Parathyroid adenoma (tissue), 2 donors: ENCODE measurements at regions not wholly inside any gene's neighbourhood (a gene's known extent, or its start where the extent isn't known, plus 50 kb on each side); places are given as distances from the start of the nearest gene placed in this dataset.

Experiments used
- H2AFZ ChIP-seq: fragments of 300-600 bp; sonication (generic); one replicate; pipeline ENCODE4 v1.7.0; 2017; ENCODE audit warnings: antibody characterized with exemption, mild to moderate bottlenecking
- H3K27ac ChIP-seq: fragments of 300-600 bp; sonication (generic); one replicate; pipeline ENCODE4 v1.7.0; 2017
- H3K27me3 ChIP-seq: fragments of 300-600 bp; sonication (generic); one replicate; pipeline ENCODE4 v1.7.0; 2017; ENCODE audit warnings: low read length; ENCODE audit not compliant: control insufficient read depth, insufficient read depth
- H3K36me3 ChIP-seq: fragments of 300-600 bp; sonication (generic); one replicate; pipeline ENCODE4 v1.7.0; 2017; ENCODE audit warnings: low read length; ENCODE audit not compliant: control insufficient read depth, insufficient read depth
- H3K4me1 ChIP-seq: fragments of 300-600 bp; sonication (generic); one replicate; pipeline ENCODE4 v1.7.0; 2017; ENCODE audit warnings: control low read depth
- H3K4me2 ChIP-seq: fragments of 300-600 bp; sonication (generic); one replicate; pipeline ENCODE4 v1.7.0; 2017; ENCODE audit warnings: low read length
- H3K4me3 ChIP-seq: fragments of 300-600 bp; sonication (generic); one replicate; pipeline ENCODE4 v1.7.0; 2017; ENCODE audit warnings: low read depth, low read length
- H3K79me2 ChIP-seq: fragments of 300-600 bp; sonication (generic); one replicate; pipeline ENCODE4 v1.7.0; 2017; ENCODE audit warnings: control low read depth
- H3K9ac ChIP-seq: fragments of 300-600 bp; sonication (generic); one replicate; pipeline ENCODE4 v1.7.0; 2017; ENCODE audit warnings: mild to moderate bottlenecking
- H3K9me3 ChIP-seq: fragments of 300-600 bp; sonication (generic); one replicate; pipeline ENCODE4 v1.7.0; 2017; ENCODE audit warnings: low read length; ENCODE audit not compliant: control insufficient read depth
- TF ChIP-seq, protein P1 (sequence below): fragments of 300-600 bp; sonication (generic); IDR thresholded peaks from one replicate; pipeline ENCODE4 v1.7.0; 2017; ENCODE audit warnings: antibody characterized with exemption, mild to moderate bottlenecking
- donor health status: primary hyperparathyroidism.

DNA sequence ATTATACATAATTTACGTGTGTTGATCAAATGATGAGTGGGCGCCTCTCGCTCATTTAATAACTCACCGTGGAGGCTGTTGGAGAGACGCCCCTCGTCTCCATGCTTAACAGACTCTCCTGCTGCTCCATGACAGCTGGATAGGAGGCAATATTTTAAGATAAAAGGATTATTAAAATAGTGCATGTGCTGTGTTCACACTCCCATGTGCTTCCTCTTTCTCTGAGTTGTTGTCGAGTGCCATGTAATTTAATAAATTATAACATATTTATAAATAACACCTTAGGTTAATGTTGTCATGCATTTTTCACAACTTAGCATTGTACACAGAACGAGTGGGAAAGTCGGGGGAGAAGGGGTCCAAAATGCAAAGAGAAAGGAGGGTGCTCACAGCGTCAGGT lies 161.4 kb upstream of the TSHZ3 start:
- Histone ChIP-seq H3K9ac (no peak overlapping the region), H3K4me1 (no peaks in the 10 kb centered on the region), H3K4me3 (no peak overlapping the region), H2AFZ (no peak overlapping the region), H3K27ac (no peak overlapping the region), H3K4me2 (no peak overlapping the region), H3K27me3 (no peaks in the 10 kb centered on the region), H3K79me2 (no peaks in the 10 kb centered on the region), H3K9me3 (no peaks in the 10 kb centered on the region), H3K36me3 (no peaks in the 10 kb centered on the region)
- TF ChIP-seq, protein P1, sequence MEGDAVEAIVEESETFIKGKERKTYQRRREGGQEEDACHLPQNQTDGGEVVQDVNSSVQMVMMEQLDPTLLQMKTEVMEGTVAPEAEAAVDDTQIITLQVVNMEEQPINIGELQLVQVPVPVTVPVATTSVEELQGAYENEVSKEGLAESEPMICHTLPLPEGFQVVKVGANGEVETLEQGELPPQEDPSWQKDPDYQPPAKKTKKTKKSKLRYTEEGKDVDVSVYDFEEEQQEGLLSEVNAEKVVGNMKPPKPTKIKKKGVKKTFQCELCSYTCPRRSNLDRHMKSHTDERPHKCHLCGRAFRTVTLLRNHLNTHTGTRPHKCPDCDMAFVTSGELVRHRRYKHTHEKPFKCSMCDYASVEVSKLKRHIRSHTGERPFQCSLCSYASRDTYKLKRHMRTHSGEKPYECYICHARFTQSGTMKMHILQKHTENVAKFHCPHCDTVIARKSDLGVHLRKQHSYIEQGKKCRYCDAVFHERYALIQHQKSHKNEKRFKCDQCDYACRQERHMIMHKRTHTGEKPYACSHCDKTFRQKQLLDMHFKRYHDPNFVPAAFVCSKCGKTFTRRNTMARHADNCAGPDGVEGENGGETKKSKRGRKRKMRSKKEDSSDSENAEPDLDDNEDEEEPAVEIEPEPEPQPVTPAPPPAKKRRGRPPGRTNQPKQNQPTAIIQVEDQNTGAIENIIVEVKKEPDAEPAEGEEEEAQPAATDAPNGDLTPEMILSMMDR: no peak

DNA sequence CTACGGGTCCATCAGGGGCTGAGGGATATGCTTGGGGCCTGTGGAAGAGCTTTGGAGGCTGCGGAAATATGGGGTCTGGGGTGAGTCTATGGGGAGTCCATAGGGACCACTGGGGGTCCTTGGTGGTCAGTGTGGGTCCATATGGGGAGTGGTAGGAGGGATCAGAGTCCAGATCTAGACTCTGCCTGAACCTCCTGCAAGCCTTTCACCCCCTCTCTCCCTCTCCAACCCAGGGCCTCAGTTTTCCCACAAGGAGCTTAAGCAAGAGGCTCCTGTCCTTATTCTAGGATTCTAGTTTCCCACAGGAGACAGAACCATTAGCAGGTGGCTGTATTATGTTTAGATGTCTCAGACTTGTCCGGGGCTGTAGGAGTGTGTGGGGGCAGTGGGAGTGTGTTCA lies 161.9 kb upstream of the TSHZ3 start:
- Histone ChIP-seq H3K4me3 (no peak overlapping the region), H3K9me3 (no peaks in the 10 kb centered on the region), H3K27me3 (no peaks in the 10 kb centered on the region), H3K79me2 (no peaks in the 10 kb centered on the region), H3K36me3 (no peaks in the 10 kb centered on the region), H3K4me1 (no peaks in the 10 kb centered on the region), H3K4me2 (no peak overlapping the region), H3K9ac (no peak overlapping the region), H3K27ac (no peak overlapping the region), H2AFZ (no peak overlapping the region)
- TF ChIP-seq, protein P1: no peak

DNA sequence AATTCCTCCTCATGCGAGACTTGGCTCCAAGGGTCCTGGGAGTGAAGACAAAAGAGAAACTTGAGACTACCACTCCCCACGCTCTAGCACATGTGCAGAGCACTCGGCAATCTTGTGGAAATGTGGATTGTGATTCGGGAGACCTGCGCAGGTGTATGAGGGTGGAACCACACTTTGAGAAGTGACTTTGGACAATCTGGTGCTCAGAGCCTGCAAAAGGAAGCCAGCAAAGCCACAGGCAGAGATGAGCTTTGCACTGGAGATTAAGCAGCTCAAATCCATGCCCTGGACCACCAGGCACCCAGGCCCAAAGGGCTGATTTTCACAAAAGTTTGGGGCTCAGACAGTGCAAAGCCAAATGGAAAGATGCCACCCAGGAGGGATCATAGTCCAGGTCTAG lies 162.5 kb upstream of the TSHZ3 start:
- Histone ChIP-seq H3K9ac (no peak overlapping the region), H2AFZ (no peak overlapping the region), H3K4me1 (no peaks in the 10 kb centered on the region), H3K36me3 (no peaks in the 10 kb centered on the region), H3K4me3 (no peak overlapping the region), H3K27ac (no peak overlapping the region), H3K4me2 (no peak overlapping the region), H3K79me2 (no peaks in the 10 kb centered on the region), H3K27me3 (no peaks in the 10 kb centered on the region), H3K9me3 (no peaks in the 10 kb centered on the region)
- TF ChIP-seq, protein P1: no peak

DNA sequence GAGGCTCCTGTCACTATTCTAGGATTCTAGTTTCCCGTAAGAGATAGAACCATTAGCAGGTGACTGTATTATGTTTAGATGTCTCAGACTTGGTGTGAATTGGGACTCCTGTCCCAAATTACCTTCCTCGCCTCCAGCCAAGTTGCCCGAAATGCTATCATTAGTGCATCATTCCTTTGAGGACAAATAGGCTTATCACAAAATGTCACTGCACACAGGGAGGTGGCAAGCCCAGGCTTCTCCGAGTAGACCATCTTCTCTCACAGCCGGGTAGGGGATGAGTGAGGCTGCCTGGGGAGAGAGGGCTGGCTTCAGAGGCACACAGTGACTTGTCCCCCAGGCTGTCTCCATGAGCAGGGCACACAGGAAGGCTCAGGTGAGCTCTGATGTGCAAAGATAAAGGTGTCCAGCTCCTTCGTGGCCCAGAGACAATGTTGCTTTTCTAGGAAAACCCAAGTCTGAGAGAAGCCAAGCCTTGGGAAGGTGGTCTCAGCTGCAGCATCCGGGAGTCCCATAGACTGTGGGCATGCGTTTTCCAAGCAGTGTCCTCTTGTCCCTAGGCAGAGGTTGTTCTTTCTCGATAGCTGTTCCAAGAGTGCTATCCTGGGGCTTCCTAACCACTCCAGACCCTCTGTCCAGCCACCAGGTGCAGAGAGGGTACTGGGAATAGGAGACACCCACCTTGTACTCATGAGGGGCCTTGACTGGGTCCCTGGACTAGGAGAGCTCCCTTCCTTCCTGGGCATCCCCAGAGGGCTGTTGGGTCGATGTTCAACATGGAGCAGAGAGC lies 163.1 kb upstream of the TSHZ3 start:
- no peak overlapping the region for H3K27ac ChIP-seq
- TF ChIP-seq, protein P1: no peak
- H3K4me2 ChIP-seq: no peak overlapping the region
- H2AFZ ChIP-seq: no peak overlapping the region
- H3K4me1 ChIP-seq: no peaks in the 10 kb centered on the region
- no peaks in the 10 kb centered on the region for H3K79me2 ChIP-seq
- no peak overlapping the region for H3K4me3 ChIP-seq
- no peaks in the 10 kb centered on the region for H3K9me3 ChIP-seq
- H3K36me3 ChIP-seq: no peaks in the 10 kb centered on the region
- no peak overlapping the region for H3K9ac ChIP-seq
- H3K27me3 ChIP-seq: no peaks in the 10 kb centered on the region

DNA sequence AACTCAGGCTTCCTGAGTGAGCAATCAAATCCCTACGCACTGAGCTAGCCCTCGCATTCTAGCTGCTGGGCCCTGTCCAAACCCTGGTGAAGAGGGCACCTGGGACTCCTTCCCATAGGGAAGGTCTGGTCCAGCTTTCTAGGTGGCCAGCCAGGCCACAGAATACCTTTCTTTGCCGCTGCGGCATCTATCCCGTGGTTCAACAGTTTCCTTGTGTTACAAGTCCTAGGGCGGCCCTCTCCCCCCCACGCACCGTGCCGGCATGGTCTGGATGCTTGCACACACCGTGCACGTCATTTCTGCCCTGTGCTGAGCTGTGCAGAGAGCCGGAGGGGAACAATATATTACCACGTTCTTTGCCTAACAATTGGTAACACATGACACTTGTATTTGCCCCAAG lies 164.6 kb upstream of the TSHZ3 start:
- Histone ChIP-seq H3K9ac (no peak overlapping the region), H3K9me3 (no peaks in the 10 kb centered on the region), H2AFZ (no peak overlapping the region), H3K4me2 (no peak overlapping the region), H3K4me3 (no peak overlapping the region), H3K36me3 (no peaks in the 10 kb centered on the region), H3K79me2 (no peaks in the 10 kb centered on the region), H3K4me1 (no peaks in the 10 kb centered on the region), H3K27me3 (no peaks in the 10 kb centered on the region), H3K27ac (no peak overlapping the region)
- TF ChIP-seq, protein P1: no peak
